Naive thymus-derived CD8-positive, alpha-beta T cell (primary cell): ENCODE measurements at regions not wholly inside any gene's neighbourhood (a gene's known extent, or its start where the extent isn't known, plus 50 kb on each side); places are given as distances from the start of the nearest gene placed in this dataset.

ENCODE experiments used
- ATAC-seq, 2 donors: fragments of 150-1000 bp; cut with Tn5 transposase in 1 of 2; sonication (Bioruptor Pico), chemical (Tn5 transposase) in 1 of 2; 1 replicate in 1 of 2; 2 replicates in 1 of 2; pipeline ENCODE4 v1.10.0; 2021; ENCODE audit warnings: mild to moderate bottlenecking in 2 of 2, moderate library complexity in 2 of 2
- POLR2A ChIA-PET: fragments of 350-600 bp; sonication (Branson Sonifier 250); formaldehyde crosslinking; loops from one replicate; lab custom pipeline; 2021; ENCODE audit warnings: antibody characterized with exemption; lab: Charles Lee
- DNase-seq, 10 donors: peaks; one replicate each; pipeline versions ENCODE4 v3.0.0 to v3.0.0-alpha.2; 2020 to 2022
- H3K27ac Mint-ChIP-seq, 10 donors: one replicate each; pipeline ENCODE4 v1.8.0; 2020 to 2022; ENCODE audit warnings: mild to moderate bottlenecking in 10 of 10, mixed read lengths in 10 of 10, moderate library complexity in 4 of 10, inconsistent platforms in 1 of 10
- H3K27me3 Mint-ChIP-seq, 5 donors: one replicate each; pipeline ENCODE4 v1.8.0; 2021 to 2022; ENCODE audit warnings: mixed read lengths in 5 of 5
- H3K36me3 Mint-ChIP-seq, 3 donors: one replicate each; pipeline ENCODE4 v1.8.0; 2020 to 2022; ENCODE audit warnings: mixed read lengths in 3 of 3, mild to moderate bottlenecking in 2 of 3, inconsistent platforms in 1 of 3
- H3K4me1 Mint-ChIP-seq, 4 donors: one replicate each; pipeline ENCODE4 v1.8.0; 2021 to 2022; ENCODE audit warnings: mixed read lengths in 4 of 4
- H3K4me3 Mint-ChIP-seq, 10 donors: one replicate each; pipeline ENCODE4 v1.8.0; 2020 to 2022; ENCODE audit warnings: mild to moderate bottlenecking in 10 of 10, mixed read lengths in 10 of 10, moderate library complexity in 6 of 10, inconsistent platforms in 1 of 10
- H3K9me3 Mint-ChIP-seq, 9 donors: one replicate each; pipeline ENCODE4 v1.8.0; 2020 to 2022; ENCODE audit warnings: mixed read lengths in 9 of 9, mild to moderate bottlenecking in 3 of 9, inconsistent platforms in 1 of 9, moderate library complexity in 1 of 9

- Mint-ChIP-seq H3K27ac (peak overlapping the region in 6 of 10 donors; percentile 16 to 91 (median 52)), H3K4me3 (no peak overlapping the region), H3K9me3 (peaks cover 0 to 6% (median 0%) of the 10 kb centered on the region in 9 donors), H3K36me3 (peaks cover 0 to 6% (median 0%) of the 10 kb centered on the region in 3 donors), H3K4me1 (peaks cover 2 to 12% (median 7%) of the 10 kb centered on the region in 4 donors), H3K27me3 (no peaks in the 10 kb centered on the region)
- no peak for DNase-seq
- POLR2A ChIA-PET, result interaction anchor here (1.2 kb wide), 1 partner anchor 427 kb away, joined by 3 read pairs; the partner anchor contains the start of gene BTG1
- no peak for ATAC-seq
Observed at GRCh38 chr12:92571844-92572543, 130.8 kb upstream of the PLEKHG7 start.

GRCh38 chr12:92571169-92571568 is 131.6 kb upstream of the PLEKHG7 start:
- H3K4me1 Mint-ChIP-seq, result peaks cover 2 to 18% (median 12%) of the 10 kb centered on the region in 4 donors
- H3K27me3 Mint-ChIP-seq, result no peaks in the 10 kb centered on the region
- H3K9me3 Mint-ChIP-seq, result peaks cover 0 to 14% (median 0%) of the 10 kb centered on the region in 9 donors
- H3K36me3 Mint-ChIP-seq, result peaks cover 0 to 11% (median 4%) of the 10 kb centered on the region in 3 donors
- POLR2A ChIA-PET, result interaction anchor here (1.0 to 3.3 kb wide), 4 partner anchors 426 to 695 kb away, joined by 3 to 34 read pairs (median 6); partner anchors contain the start of gene BTG1
- H3K4me3 Mint-ChIP-seq, result no peak overlapping the region
- peak overlapping the region in 2 of 10 donors; percentile 31 to 37 for H3K27ac Mint-ChIP-seq
- no peak for ATAC-seq
- DNase-seq, result no peak

GRCh38 chr12:92570056-92570753 is 132.6 kb upstream of the PLEKHG7 start:
- ATAC-seq, result peak; percentile 94 to 97
- no peak overlapping the region for H3K27ac Mint-ChIP-seq
- peaks cover 0 to 15% (median 4%) of the 10 kb centered on the region in 3 donors for H3K36me3 Mint-ChIP-seq
- POLR2A ChIA-PET, result interaction anchor here (0.6 to 3.3 kb wide), 9 partner anchors 166 to 1188 kb away, joined by 3 to 34 read pairs (median 3); partner anchors contain the start of gene BTG1
- H3K27me3 Mint-ChIP-seq, result no peaks in the 10 kb centered on the region
- H3K4me1 Mint-ChIP-seq, result peaks cover 2 to 22% (median 11%) of the 10 kb centered on the region in 4 donors
- H3K4me3 Mint-ChIP-seq, result no peak overlapping the region
- peak in 9 of 10 donors; percentile 14 to 82 (median 53) for DNase-seq
- peaks cover 0 to 22% (median 4%) of the 10 kb centered on the region in 9 donors for H3K9me3 Mint-ChIP-seq

GRCh38 chr12:92568691-92569090 is 134.1 kb upstream of the PLEKHG7 start:
- Mint-ChIP-seq H3K36me3 (peaks cover 0 to 15% (median 4%) of the 10 kb centered on the region in 3 donors), H3K27ac (no peak overlapping the region), H3K27me3 (no peaks in the 10 kb centered on the region), H3K4me1 (peaks cover 0 to 33% (median 10%) of the 10 kb centered on the region in 4 donors), H3K9me3 (peaks cover 0 to 22% (median 4%) of the 10 kb centered on the region in 9 donors), H3K4me3 (no peak overlapping the region)
- no peak for DNase-seq
- ATAC-seq, result no peak
- POLR2A ChIA-PET, result interaction anchor here (0.9 to 3.3 kb wide), 3 partner anchors 424 to 1187 kb away, joined by 3 to 34 read pairs (median 4); partner anchors contain the start of gene BTG1

GRCh38 chr12:92566448-92567019 is 136.3 kb upstream of the PLEKHG7 start:
- peaks cover 0 to 22% (median 4%) of the 10 kb centered on the region in 9 donors for H3K9me3 Mint-ChIP-seq
- H3K36me3 Mint-ChIP-seq, result peaks cover 0 to 15% (median 4%) of the 10 kb centered on the region in 3 donors
- peaks cover 2 to 45% (median 18%) of the 10 kb centered on the region in 4 donors for H3K4me1 Mint-ChIP-seq
- POLR2A ChIA-PET, result interaction anchor here (0.7 to 1.7 kb wide), 2 partner anchors 121 to 421 kb away, joined by 3 to 5 read pairs; partner anchors contain the start of gene BTG1
- H3K27ac Mint-ChIP-seq, result peak overlapping the region in 2 of 10 donors; percentile 16 to 24
- H3K4me3 Mint-ChIP-seq, result no peak overlapping the region
- no peaks in the 10 kb centered on the region for H3K27me3 Mint-ChIP-seq
- DNase-seq (no peak), ATAC-seq (no peak)

GRCh38 chr12:92563819-92564218 is 139.0 kb upstream of the PLEKHG7 start:
- H3K4me1 Mint-ChIP-seq, result peaks cover 2 to 49% (median 20%) of the 10 kb centered on the region in 4 donors
- H3K9me3 Mint-ChIP-seq, result peaks cover 0 to 22% (median 4%) of the 10 kb centered on the region in 9 donors
- H3K4me3 Mint-ChIP-seq, result no peak overlapping the region
- ATAC-seq (no peak), DNase-seq (no peak)
- POLR2A ChIA-PET, result interaction anchor here (0.6 to 1.6 kb wide), 2 partner anchors 271 to 418 kb away, joined by 3 to 5 read pairs; partner anchors contain the start of gene BTG1
- peaks cover 0 to 22% (median 10%) of the 10 kb centered on the region in 3 donors for H3K36me3 Mint-ChIP-seq
- H3K27me3 Mint-ChIP-seq, result no peaks in the 10 kb centered on the region
- peak overlapping the region in 3 of 10 donors; percentile 1 to 64 (median 10) for H3K27ac Mint-ChIP-seq

- peaks cover 0 to 18% (median 4%) of the 10 kb centered on the region in 9 donors for H3K9me3 Mint-ChIP-seq
- peaks cover 3 to 52% (median 21%) of the 10 kb centered on the region in 4 donors for H3K4me1 Mint-ChIP-seq
- POLR2A ChIA-PET, result no interaction called here
- peaks cover 0 to 17% (median 10%) of the 10 kb centered on the region in 3 donors for H3K36me3 Mint-ChIP-seq
- H3K27ac Mint-ChIP-seq, result peak overlapping the region in 4 of 10 donors; percentile 13 to 36 (median 30)
- DNase-seq, result no peak
- peak overlapping the region in 1 of 10 donors; percentile 2 for H3K4me3 Mint-ChIP-seq
- H3K27me3 Mint-ChIP-seq, result no peaks in the 10 kb centered on the region
- no peak for ATAC-seq
Observed at GRCh38 chr12:92562063-92562734, 140.6 kb upstream of the PLEKHG7 start.

- no peak overlapping the region for H3K4me3 Mint-ChIP-seq
- POLR2A ChIA-PET, result no interaction called here
- H3K27me3 Mint-ChIP-seq, result no peaks in the 10 kb centered on the region
- ATAC-seq (no peak), DNase-seq (no peak)
- peaks cover 10 to 47% (median 23%) of the 10 kb centered on the region in 4 donors for H3K4me1 Mint-ChIP-seq
- H3K27ac Mint-ChIP-seq, result no peak overlapping the region
- H3K36me3 Mint-ChIP-seq, result peaks cover 0 to 16% (median 9%) of the 10 kb centered on the region in 3 donors
- peaks cover 0 to 12% (median 2%) of the 10 kb centered on the region in 9 donors for H3K9me3 Mint-ChIP-seq
Observed at GRCh38 chr12:92561543-92561899, 141.3 kb upstream of the PLEKHG7 start.

- Mint-ChIP-seq H3K9me3 (peaks cover 0 to 12% (median 2%) of the 10 kb centered on the region in 9 donors), H3K36me3 (peaks cover 0 to 14% (median 6%) of the 10 kb centered on the region in 3 donors), H3K27me3 (no peaks in the 10 kb centered on the region), H3K4me3 (no peak overlapping the region), H3K4me1 (peaks cover 11 to 45% (median 27%) of the 10 kb centered on the region in 4 donors), H3K27ac (peak overlapping the region in 1 of 10 donors; percentile 39)
- POLR2A ChIA-PET, result interaction anchor here (1.1 kb wide), 1 partner anchor 415 kb away, joined by 3 read pairs; the partner anchor contains the start of gene BTG1
- ATAC-seq, result no peak
- DNase-seq, result no peak
Observed at GRCh38 chr12:92560713-92561542, 141.9 kb upstream of the PLEKHG7 start.

- no peak for DNase-seq
- Mint-ChIP-seq H3K27me3 (no peaks in the 10 kb centered on the region), H3K9me3 (peaks cover 0 to 6% (median 0%) of the 10 kb centered on the region in 9 donors), H3K27ac (peak overlapping the region in 2 of 10 donors; percentile 29 to 44), H3K4me1 (peaks cover 13 to 45% (median 33%) of the 10 kb centered on the region in 4 donors), H3K4me3 (no peak overlapping the region), H3K36me3 (peaks cover 0 to 12% (median 6%) of the 10 kb centered on the region in 3 donors)
- POLR2A ChIA-PET, result interaction anchor here (1.1 kb wide), 1 partner anchor 413 kb away, joined by 5 read pairs; the partner anchor contains the start of gene BTG1
- ATAC-seq, result no peak
Observed at GRCh38 chr12:92558806-92559205, 144.0 kb upstream of the PLEKHG7 start.
